K562 (cell line): ENCODE measurements at regions not wholly inside any gene's neighbourhood (a gene's known extent, or its start where the extent isn't known, plus 50 kb on each side); places are given as distances from the start of the nearest gene placed in this dataset.

ENCODE experiments used
- CBX5 ChIP-seq: IDR thresholded peaks from 2 replicates; pipeline ENCODE4 v1.6.1; 2014; ENCODE audit warnings: low read depth, borderline replicate concordance
- JUN ChIP-seq, 2 experiments: sonication (generic) in 1 of 2; formaldehyde crosslinking in 1 of 2; IDR thresholded peaks; 2 replicates each; pipeline versions ENCODE4 v1.6.1 to v1.8.0; 2012 to 2022; ENCODE audit warnings: borderline replicate concordance in 2 of 2, mild to moderate bottlenecking in 2 of 2, improper control_type of control experiment in 1 of 2, low read depth in 1 of 2, low read length in 1 of 2, missing genetic modification reagents in 1 of 2
- STAT5B ChIP-seq: fragments of 250-450 bp; sonication (Bioruptor Pico); IDR thresholded peaks from 2 replicates; pipeline ENCODE4 v1.8.0; 2021; ENCODE audit warnings: mild to moderate bottlenecking, inconsistent platforms
- ZKSCAN8 ChIP-seq: fragments of 200-800 bp; sonication (Bioruptor generic); IDR thresholded peaks from 2 replicates; pipeline ENCODE4 v1.6.1; 2016; ENCODE audit warnings: missing genetic modification characterization, missing compliant biosample characterization
- ZNF79 ChIP-seq: fragments of 250-450 bp; sonication (Bioruptor Pico); IDR thresholded peaks from 2 replicates; pipeline ENCODE4 v1.4.0; 2020; ENCODE audit warnings: low read depth, mild to moderate bottlenecking, moderate library complexity
- TF ChIP-seq, protein P1 (sequence below): sonication (generic); formaldehyde crosslinking; IDR thresholded peaks from 2 replicates; pipeline ENCODE4 v1.8.0; 2022; ENCODE audit warnings: mild to moderate bottlenecking, missing genetic modification reagents, borderline replicate concordance
- TF ChIP-seq, protein P2 (sequence below), 2 experiments: fragments of 450-650 bp in 1 of 2; sonication (generic) in 1 of 2; formaldehyde crosslinking in 1 of 2; IDR thresholded peaks in 1 of 2; conservative IDR thresholded peaks in 1 of 2; 2 replicates each; pipeline versions ENCODE4 v1.6.1 to v1.8.1; 2016 to 2023; ENCODE audit warnings: mild to moderate bottlenecking in 2 of 2, moderate library complexity in 2 of 2, inconsistent platforms in 1 of 2, missing genetic modification reagents in 1 of 2

DNA sequence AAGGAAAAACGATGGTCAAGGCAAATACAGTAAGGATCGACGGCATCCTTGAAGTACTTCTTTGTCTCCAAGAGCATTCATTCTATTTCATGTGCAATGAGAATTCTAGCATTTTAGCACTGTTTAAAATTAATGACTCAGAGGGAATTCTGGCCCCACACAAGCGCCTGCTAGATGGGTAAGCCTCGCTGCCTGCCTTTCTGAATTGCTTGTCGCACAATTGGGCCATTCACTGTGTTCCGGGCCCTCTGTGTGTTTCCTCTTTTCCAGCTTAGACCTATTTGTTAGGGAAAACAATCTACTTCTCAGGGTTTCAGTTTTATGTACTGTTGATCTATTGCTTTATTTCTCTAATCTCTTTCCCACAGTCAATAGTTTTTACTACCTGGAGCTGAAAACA, 204.7 kb upstream of the ZNF32 start (continued):
- TF ChIP-seq STAT5B (CRISPR knock-in tag) (no peak), CBX5 (no peak), ZKSCAN8 (CRISPR knock-in tag) (no peak), JUN (IDR thresholded peaks at IDR 0.05; ENCODE audit: borderline replicate concordance, low read depth, low read length) (no peak), JUN (CRISPR knock-in tag; IDR thresholded peaks at IDR 0.05; ENCODE audit: borderline replicate concordance) (no peak), ZNF79 (CRISPR knock-in tag) (no peak)
- TF ChIP-seq, protein P1, sequence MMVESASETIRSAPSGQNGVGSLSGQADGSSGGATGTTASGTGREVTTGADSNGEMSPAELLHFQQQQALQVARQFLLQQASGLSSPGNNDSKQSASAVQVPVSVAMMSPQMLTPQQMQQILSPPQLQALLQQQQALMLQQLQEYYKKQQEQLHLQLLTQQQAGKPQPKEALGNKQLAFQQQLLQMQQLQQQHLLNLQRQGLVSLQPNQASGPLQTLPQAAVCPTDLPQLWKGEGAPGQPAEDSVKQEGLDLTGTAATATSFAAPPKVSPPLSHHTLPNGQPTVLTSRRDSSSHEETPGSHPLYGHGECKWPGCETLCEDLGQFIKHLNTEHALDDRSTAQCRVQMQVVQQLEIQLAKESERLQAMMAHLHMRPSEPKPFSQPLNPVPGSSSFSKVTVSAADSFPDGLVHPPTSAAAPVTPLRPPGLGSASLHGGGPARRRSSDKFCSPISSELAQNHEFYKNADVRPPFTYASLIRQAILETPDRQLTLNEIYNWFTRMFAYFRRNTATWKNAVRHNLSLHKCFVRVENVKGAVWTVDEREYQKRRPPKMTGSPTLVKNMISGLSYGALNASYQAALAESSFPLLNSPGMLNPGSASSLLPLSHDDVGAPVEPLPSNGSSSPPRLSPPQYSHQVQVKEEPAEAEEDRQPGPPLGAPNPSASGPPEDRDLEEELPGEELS (CRISPR knock-in tag) = no peak
- TF ChIP-seq, protein P2, sequence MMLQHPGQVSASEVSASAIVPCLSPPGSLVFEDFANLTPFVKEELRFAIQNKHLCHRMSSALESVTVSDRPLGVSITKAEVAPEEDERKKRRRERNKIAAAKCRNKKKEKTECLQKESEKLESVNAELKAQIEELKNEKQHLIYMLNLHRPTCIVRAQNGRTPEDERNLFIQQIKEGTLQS (IDR thresholded peaks at IDR 0.05) = no peak
- TF ChIP-seq, protein P2 (CRISPR knock-in tag; conservative IDR thresholded peaks at IDR 0.05) = no peak
